Astrocyte of the hippocampus (primary cell): ENCODE measurements at regions not wholly inside any gene's neighbourhood (a gene's known extent, or its start where the extent isn't known, plus 50 kb on each side); places are given as distances from the start of the nearest gene placed in this dataset.
"Not testable (repeated sequence)": the region's sequence is repeated elsewhere in the genome, so short reads cannot be mapped to it uniquely, and the experiment has no call there.

ENCODE experiments used
- DNase-seq: peaks from one replicate; pipeline ENCODE4 v3.0.0; 2011; ENCODE audit warnings: low read depth, low spot score

- no peak for DNase-seq
Observed at GRCh38 chr2:116769514-116769913, 1045.0 kb upstream of the DDX18 start.

DNA sequence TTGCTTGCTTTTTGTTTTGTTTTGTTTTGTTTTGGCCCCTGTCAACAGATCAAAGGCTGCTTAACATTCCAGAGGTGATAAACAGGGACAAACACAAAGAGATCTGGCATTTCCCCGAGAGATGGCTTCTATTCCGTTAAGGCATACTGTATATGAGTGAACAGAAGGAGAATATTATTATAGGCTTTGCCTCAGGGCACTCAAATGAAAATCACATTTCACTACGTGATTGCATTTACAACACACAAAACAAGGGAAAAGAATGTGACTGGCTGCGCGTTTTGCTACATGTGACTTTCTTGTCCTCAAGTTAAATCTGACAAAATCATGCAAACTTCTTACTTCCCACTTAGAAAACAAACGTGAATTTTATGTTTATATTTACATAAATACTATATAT, 1037.9 kb upstream of the DDX18 start:
- no peak for DNase-seq

DNA sequence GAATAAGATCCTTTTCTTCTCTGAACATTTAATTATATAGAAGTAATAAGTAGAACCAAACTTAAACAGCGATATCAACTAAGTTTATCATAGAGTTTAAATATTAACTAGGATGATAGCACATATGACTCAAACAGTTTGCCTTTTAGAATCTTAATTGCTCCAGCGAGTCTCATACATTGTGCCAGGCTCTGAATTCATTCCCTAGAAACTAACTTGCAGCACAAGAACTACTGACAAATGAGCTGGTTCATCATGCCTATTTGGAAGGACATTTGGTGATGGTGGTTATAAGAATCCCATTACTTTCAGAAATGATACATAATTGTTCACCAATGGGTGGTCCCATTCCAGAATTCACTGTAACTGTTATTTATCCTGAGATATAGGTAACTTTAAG, 1026.6 kb upstream of the DDX18 start:
- no peak for DNase-seq

DNA sequence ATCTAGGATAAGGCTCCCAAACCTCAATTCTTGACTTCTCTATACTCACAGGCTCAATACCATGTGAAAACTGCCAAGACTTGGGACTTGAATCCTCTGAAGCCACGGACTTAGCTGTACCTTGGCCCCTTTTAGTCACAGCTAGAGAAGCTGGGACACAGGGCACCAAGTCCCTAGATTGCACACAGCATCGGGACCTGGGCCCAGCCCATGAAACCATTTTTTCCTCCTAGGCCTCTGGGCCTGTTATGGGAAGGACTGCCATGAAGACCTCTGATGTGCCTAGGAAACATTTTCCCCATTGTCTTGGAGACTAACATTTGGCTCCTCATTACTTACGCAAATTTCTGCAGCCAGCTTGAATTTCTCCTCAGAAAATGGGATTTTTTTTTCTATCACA, 1011.8 kb upstream of the DDX18 start:
- DNase-seq = no peak

DNA sequence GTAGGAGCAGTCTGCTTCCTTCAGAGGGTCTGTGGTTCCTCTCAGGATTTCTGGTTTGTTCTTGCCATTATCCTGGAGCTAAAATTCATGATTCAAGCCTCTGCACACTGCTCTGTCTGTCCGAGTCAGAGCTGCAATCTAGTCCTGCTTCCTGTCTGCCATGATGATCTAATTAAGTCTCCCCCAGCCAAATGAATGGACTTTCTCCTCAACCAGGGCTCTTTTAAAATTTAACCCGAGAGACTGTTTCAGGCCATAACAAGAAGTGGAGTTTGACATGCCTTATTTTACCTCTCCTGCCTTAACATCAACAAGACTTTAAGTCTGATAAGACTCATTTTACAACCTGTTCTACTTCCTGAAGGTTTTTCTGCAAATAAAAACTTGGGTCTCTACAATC, 1009.6 kb upstream of the DDX18 start:
- no peak for DNase-seq

- DNase-seq = not testable (repeated sequence)
Observed at GRCh38 chr2:116806505-116806904, 1008.0 kb upstream of the DDX18 start.

DNA sequence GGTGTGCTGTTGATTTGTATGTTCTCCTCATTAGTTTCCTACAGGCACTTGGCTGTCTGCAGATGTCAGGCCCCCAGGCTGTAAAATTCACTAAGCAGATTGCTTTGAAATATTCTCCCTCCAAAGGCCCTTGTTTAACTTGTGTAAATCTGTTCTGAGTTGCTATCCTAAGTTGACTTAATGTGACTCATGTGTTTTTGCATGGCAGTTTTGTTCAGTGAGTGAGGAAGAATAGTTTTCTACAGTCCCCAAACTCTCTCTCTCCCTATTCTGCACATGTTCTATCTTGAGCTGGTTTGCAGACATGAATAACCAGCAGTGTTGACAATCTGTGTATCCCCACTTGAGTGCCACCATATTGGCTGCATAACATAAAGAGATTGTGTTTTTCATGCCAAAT, 1005.4 kb upstream of the DDX18 start:
- no peak for DNase-seq

- DNase-seq = no peak
Observed at GRCh38 chr2:116810071-116810470, 1004.4 kb upstream of the DDX18 start.

DNA sequence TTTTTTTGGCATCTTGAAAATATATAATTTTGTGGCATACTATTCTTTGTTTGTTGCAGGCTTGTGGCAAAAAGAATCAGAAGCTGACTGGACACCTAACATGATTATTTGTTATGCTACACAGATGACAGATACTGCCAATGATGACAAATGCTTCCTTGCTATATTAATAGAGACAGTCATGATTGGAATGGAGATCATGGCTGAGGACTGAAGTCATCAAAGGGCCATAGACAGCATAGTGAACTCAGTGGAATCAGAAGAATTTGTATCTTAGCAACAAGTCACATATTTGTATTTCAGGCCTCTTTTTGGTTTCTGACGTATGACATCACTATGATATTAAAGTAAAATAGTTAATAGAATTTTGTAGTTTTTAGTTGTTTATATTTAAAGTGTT, 1003.8 kb upstream of the DDX18 start:
- peak; percentile 15 for DNase-seq

DNA sequence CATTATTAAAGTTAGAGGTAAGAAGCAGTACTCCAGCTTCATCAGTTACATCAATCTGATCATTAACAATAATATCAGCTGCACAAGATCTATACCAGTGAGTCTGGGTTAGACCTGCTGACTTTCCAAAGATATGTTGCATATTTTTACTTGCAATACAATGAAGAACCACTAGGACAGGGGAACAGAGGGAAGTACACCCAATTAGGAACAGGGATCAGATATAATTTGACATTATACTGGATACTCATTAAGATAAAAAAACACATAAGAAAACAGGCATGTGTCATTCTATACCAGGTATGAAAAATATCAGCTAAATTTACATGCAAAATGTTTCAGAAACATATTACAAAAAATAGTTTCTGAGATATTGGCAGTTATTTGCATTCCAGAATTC, 995.1 kb upstream of the DDX18 start:
- DNase-seq = no peak

- DNase-seq = no peak
Observed at GRCh38 chr2:116820986-116821385, 993.5 kb upstream of the DDX18 start.

DNA sequence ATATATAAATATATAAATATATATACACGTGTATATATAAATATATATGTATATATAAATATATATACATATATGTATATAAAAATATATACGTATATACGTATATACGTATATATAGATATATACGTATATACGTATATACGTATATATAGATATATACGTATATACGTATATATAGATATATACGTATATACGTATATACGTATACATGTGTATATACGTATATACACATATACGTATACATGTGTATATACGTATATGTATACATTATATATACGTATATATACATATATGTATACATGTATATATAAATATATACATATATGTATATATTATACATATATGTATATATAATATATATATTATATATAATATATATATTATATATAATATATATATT, 984.9 kb upstream of the DDX18 start:
- not testable (repeated sequence) for DNase-seq

GRCh38 chr2:116832148-116832547, 982.3 kb upstream of the DDX18 start:
- DNase-seq = no peak

DNA sequence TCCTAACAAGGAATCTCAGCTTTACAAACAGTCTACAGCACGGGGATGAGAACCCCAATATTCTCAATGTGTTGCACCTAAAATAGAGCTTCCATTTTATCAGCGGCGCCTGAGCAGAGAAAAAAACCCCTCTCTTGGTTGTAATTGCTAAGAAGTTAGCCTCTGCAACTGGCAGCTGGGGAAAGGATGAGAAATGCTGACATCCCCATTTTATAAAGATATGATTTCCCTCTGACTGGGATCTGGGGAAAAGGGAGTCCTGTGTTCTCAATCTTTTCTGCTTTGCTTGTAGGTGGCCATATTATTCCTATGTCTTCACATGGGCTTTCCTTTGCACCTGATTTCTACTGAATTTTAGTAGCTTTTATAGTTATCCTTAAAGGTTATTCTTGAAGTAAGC, 981.4 kb upstream of the DDX18 start:
- DNase-seq = no peak

- DNase-seq = no peak
Observed at GRCh38 chr2:116842164-116842563, 972.3 kb upstream of the DDX18 start.

- DNase-seq = no peak
Observed at GRCh38 chr2:116859708-116860107, 954.8 kb upstream of the DDX18 start.

DNA sequence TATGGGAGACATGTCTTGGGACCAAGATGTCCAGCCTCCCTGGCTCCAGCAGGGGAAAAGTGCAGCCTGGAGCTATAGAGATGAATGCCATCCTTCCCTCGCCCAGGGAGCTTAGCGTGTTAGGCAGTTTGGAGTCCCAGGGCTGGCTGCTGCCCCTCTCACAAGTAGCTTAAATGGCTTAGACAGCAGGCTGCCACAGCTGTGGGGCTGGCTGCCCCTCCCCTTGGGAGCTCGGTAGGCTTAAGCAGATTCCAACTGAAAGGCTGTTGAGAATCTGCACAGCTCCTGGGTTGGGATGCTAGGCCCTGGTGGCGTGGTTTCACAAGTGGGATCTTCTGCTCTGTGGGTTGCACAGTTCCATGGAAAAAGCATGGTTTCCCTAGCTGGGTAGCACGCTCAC, 940.5 kb upstream of the DDX18 start:
- no peak for DNase-seq

GRCh38 chr2:116877274-116877673, 937.2 kb upstream of the DDX18 start:
- no peak for DNase-seq

DNA sequence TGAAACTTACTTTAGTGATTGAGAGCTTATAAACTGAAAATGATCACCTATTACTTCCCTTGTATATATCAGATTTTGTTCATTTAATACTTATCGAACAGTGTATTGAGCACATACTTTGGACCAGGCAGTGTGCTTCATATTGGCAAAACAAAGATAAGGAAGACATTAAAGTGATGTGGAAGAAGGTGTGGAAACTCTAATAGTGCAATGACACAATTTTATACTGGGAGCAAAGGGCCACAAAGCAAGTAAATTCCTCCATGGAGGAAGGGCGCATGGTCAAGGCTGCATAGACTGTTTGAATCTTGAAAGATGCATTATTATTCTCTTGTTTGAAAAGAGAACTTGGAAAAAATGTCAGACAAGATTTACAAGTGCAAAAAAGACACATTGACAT, 936.5 kb upstream of the DDX18 start:
- no peak for DNase-seq

DNA sequence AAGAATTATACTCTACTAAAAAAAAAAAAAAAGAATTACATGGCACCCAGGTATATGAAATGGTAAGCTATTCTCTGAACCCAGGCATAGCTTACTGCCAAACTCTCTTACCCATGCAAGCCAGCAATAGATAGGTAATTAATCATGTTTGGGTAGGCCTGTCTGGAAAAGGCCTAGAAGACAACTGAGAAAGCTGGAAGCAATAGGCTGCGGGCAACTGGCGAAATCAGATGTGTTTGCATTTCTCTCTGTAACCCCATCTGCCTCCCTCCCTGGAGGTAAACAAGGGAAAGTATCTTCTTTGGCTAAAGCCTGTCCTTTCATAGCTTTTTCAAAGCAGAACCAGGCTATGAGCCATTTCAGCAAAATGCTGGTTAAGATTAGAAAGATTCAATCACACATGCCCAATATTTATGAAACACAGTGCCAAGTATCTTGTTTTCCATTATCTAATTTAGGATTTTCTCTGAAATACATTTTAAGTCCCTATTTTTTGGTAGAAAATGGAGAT, 934.8 kb upstream of the DDX18 start:
- no peak for DNase-seq

DNA sequence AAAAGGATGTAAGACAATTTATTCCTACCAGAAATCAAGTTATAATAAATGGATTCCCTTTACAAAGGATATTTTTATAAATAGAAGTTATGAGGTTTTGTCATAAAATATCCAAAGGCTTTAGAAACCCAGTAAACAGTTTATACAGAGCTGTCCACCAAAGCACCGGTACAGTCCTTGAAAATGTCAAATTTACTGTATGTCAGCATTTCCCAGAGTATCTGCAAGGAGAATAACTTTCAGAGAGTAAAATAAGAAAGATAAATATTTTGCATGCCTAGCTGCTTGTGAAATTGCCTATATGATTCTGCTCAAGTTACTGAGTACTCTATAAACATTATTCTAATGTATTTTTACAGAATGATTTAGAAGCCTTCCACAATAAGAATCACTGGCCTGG, 923.3 kb upstream of the DDX18 start:
- no peak for DNase-seq

DNA sequence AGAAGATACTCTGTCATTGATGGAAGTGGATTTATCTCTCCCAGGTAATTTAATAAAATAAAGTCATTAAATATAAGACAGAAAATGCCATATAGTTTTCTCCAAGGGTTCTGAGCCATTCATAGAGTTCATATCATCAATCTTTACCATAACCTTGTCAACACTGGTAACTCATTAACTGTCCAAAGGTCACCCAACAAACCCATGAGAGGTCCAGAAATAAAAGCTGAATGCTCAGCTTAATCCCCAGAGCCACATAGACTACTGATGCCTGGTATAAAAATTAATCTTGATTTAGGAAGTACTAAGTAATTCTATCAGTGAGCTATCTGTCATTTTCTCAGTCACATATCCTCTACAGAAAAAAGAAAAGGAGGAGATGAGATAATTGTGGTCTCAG, 903.0 kb upstream of the DDX18 start:
- DNase-seq = no peak

DNA sequence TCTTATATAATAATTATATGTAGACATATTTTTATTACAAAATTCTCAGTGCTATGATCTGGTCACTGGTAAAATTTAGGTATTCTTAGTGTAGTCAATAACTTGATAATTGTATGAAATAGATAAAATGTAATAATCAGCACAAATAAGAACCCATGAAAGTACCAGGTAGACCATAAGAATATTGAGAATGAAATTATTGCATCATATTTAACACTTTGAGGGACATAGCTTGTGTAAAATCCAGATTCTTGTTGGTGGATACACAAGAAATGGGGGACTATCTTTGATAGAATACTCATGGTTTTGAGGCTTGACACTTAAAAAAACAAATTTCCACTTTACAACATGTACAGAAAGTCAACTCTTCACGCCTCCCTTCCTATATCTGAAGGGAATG, 898.8 kb upstream of the DDX18 start:
- DNase-seq = no peak

DNA sequence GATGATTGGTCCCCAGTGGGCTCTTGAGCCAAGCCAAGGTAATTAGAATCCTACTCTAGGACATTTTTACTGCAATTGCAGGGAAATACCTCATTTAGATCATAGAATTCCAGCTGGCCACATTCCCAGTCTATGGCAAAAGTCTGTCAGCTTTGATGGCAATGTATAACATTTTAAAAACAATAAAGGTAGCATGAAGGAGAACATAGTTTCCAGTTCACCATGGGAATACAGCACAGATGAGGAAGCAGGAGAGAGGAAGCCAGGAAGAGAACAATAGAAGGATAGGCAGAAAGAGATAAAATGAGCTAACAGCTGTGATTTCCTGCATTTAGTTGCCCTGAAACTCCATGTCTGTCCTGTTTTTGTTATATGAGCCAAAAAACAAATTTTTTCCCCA, 897.3 kb upstream of the DDX18 start:
- DNase-seq = no peak

DNA sequence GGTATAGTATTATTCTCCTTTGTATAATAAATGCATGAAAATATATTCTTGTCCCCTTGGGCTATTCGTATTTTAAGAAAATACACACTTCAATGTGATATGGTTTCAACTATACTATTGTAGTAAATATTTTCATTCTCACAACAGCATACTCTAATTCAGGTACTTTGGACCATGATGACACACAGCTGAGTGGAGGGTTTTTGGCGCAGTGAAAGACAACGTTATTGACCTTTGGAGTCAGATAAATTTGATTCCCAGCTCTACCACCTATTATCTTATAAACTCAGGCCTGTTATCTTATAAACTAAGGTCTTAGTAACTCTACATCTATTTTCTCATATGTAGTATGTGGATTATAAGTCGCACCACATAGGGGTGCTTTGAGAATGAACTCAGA, 895.9 kb upstream of the DDX18 start:
- DNase-seq = no peak
